ENCODE measurements at regions not wholly inside any gene's neighbourhood (a gene's known extent, or its start where the extent isn't known, plus 50 kb on each side); places are given as distances from the start of the nearest gene placed in this dataset.

DNA sequence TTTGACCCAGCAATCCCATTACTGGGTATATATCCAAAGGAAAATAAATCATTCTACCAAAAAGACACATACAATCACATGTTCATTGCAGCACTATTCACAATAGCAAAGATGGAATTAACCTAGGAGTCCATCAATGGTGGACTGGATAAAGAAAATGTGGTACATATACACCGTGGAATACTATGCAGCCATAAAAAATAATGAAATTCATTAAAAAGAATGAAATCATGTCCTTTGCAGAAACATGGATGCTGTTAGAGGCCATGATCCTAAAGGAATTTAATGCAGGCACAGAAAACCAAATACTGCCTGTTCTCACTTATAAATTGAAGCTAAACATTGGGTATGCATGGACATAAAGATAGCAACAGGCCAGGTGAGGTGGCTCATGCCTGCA is 61.9 kb upstream of the BMP6 start:
- no peak for DNase-seq (ENCODE audit: low read depth)

DNA sequence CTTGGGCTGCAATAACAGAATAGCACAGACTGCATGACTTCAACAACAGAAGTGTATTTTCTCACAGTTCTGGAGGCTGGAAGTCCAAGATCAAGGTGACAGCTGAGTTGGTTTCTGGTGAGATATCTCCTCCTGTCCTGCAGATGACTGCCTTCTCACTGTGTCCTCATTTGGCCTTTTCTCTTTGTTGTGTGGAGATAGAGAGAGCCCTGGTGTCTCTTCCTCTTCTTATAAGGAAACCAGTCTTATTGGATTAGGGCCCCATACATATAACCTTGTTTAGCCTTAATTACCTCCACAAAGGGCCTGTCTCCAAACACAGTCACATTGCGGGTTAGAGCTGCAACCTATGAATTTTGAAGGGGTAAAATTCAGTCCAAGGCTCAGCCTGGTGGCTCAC is 57.0 kb upstream of the BMP6 start:
- DNase-seq (ENCODE audit: low read depth), result no peak

DNA sequence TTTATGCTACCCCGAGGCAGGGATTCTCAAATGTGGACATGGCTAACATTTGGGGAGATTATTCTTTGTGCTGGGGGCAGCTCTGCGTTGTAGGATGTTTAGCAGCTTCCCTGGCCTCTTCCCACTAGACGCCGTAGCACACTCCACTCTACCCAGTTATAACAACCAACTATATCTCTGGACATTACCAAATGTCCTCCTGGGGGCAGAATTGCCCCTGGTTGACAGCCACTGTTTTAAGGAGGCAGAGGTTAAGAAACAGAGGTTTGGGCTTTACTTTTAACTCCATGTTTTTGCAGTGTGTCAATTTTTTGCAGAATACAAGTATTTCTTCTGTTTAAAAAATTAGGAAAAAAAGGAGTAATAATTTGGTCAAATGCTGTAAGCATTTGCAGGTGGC is 56.2 kb upstream of the BMP6 start:
- DNase-seq (ENCODE audit: low read depth), result no peak

- no peak for DNase-seq (ENCODE audit: low read depth)
Measured at GRCh38 chr6:7671076-7671475, 54.8 kb upstream of the BMP6 start.

GRCh38 chr6:7671581-7671980 is 54.3 kb upstream of the BMP6 start:
- DNase-seq (ENCODE audit: low read depth), result no peak

- DNase-seq (ENCODE audit: low read depth), result no peak
Measured at GRCh38 chr6:7672066-7673062, 53.5 kb upstream of the BMP6 start.

GRCh38 chr6:7673063-7673536 is 52.8 kb upstream of the BMP6 start:
- DNase-seq (ENCODE audit: low read depth), result peak; percentile 10

GRCh38 chr6:7674291-7674690 is 51.6 kb upstream of the BMP6 start:
- DNase-seq (ENCODE audit: low read depth), result no peak

GRCh38 chr6:7675353-7675945 is 50.5 kb upstream of the BMP6 start:
- DNase-seq (ENCODE audit: low read depth), result no peak
